GM11168 (cell line): ENCODE measurements at regions not wholly inside any gene's neighbourhood (a gene's known extent, or its start where the extent isn't known, plus 50 kb on each side); places are given as distances from the start of the nearest gene placed in this dataset.

ENCODE experiments used
- in situ Hi-C: fragments of 300-500 bp; cut with MboI; formaldehyde crosslinking; loops from one replicate; pipeline ENCODE4 v1.12.0; 2022; ENCODE audit warnings: low sequenced_read_pairs; ENCODE audit not compliant: unreplicated experiment

GRCh38 chr20:40591536-40591935, 97.5 kb downstream of the MAFB start:
- in situ Hi-C loops: no loop called here

- in situ Hi-C loops: no loop called here
Observed at GRCh38 chr20:40591119-40591518, 97.9 kb downstream of the MAFB start.

- in situ Hi-C loops: no loop called here
Observed at GRCh38 chr20:40589581-40589980, 99.5 kb downstream of the MAFB start.

GRCh38 chr20:40588891-40589290, 100.1 kb downstream of the MAFB start:
- in situ Hi-C loops: no loop called here

GRCh38 chr20:40587038-40587437, 102.0 kb downstream of the MAFB start:
- in situ Hi-C loops: no loop called here

- in situ Hi-C loops: no loop called here
Observed at GRCh38 chr20:40584130-40584809, 104.8 kb downstream of the MAFB start.

GRCh38 chr20:40583636-40584035, 105.4 kb downstream of the MAFB start:
- in situ Hi-C loops: no loop called here

GRCh38 chr20:40583205-40583604, 105.8 kb downstream of the MAFB start:
- in situ Hi-C loops: no loop called here

GRCh38 chr20:40582531-40582930, 106.5 kb downstream of the MAFB start:
- in situ Hi-C loops: no loop called here

- in situ Hi-C loops: no loop called here
Observed at GRCh38 chr20:40579701-40580100, 109.3 kb downstream of the MAFB start.

- in situ Hi-C loops: no loop called here
Observed at GRCh38 chr20:40578961-40579360, 110.1 kb downstream of the MAFB start.

GRCh38 chr20:40575851-40576250, 113.2 kb downstream of the MAFB start:
- in situ Hi-C loops: no loop called here

GRCh38 chr20:40572251-40572650, 116.8 kb downstream of the MAFB start:
- in situ Hi-C loops: no loop called here

GRCh38 chr20:40571639-40572038, 117.4 kb downstream of the MAFB start:
- in situ Hi-C loops: no loop called here

GRCh38 chr20:40568200-40568599, 120.8 kb downstream of the MAFB start:
- in situ Hi-C loops: no loop called here

- in situ Hi-C loops: no loop called here
Observed at GRCh38 chr20:40565682-40566040, 123.4 kb downstream of the MAFB start.

GRCh38 chr20:40565001-40565681, 123.9 kb downstream of the MAFB start:
- in situ Hi-C loops: no loop called here

- in situ Hi-C loops: no loop called here
Observed at GRCh38 chr20:40563296-40563950, 125.6 kb downstream of the MAFB start.

- in situ Hi-C loops: no loop called here
Observed at GRCh38 chr20:40562031-40562430, 127.0 kb downstream of the MAFB start.

GRCh38 chr20:40561187-40561586, 127.8 kb downstream of the MAFB start:
- in situ Hi-C loops: no loop called here

- in situ Hi-C loops: no loop called here
Observed at GRCh38 chr20:40558212-40558611, 130.8 kb downstream of the MAFB start.

GRCh38 chr20:40551125-40551530, 137.9 kb downstream of the MAFB start:
- in situ Hi-C loops: no loop called here
